SKM-1 treated with dmso at 0.1 percent for 144 hours (cell line): ENCODE measurements at regions not wholly inside any gene's neighbourhood (a gene's known extent, or its start where the extent isn't known, plus 50 kb on each side); places are given as distances from the start of the nearest gene placed in this dataset.

ENCODE experiments used
- DNase-seq: peaks from one replicate; lab custom pipeline; 2025; ENCODE audit not compliant: unreplicated experiment; lab: John Stamatoyannopoulos, UW

- DNase-seq, result no peak
Measured at GRCh38 chr6:14934844-14935243, 311.0 kb upstream of the JARID2 start.

GRCh38 chr6:14936861-14937260, 309.0 kb upstream of the JARID2 start:
- no peak for DNase-seq

- DNase-seq, result no peak
Measured at GRCh38 chr6:14943116-14943515, 302.8 kb upstream of the JARID2 start.

GRCh38 chr6:14944593-14944992, 301.3 kb upstream of the JARID2 start:
- no peak for DNase-seq

- DNase-seq, result no peak
Measured at GRCh38 chr6:14945461-14946185, 300.2 kb upstream of the JARID2 start.

GRCh38 chr6:14946753-14947152, 299.1 kb upstream of the JARID2 start:
- no peak for DNase-seq

GRCh38 chr6:14948586-14949245, 297.2 kb upstream of the JARID2 start:
- no peak for DNase-seq

GRCh38 chr6:14950103-14950969, 295.5 kb upstream of the JARID2 start:
- DNase-seq, result no peak

- no peak for DNase-seq
Measured at GRCh38 chr6:14950970-14951276, 294.9 kb upstream of the JARID2 start.

- no peak for DNase-seq
Measured at GRCh38 chr6:14951704-14952103, 294.2 kb upstream of the JARID2 start.

GRCh38 chr6:14953836-14954235, 292.0 kb upstream of the JARID2 start:
- no peak for DNase-seq

GRCh38 chr6:14957355-14958059, 288.4 kb upstream of the JARID2 start:
- DNase-seq, result no peak

- DNase-seq, result no peak
Measured at GRCh38 chr6:14959324-14959885, 286.5 kb upstream of the JARID2 start.

GRCh38 chr6:14964556-14965270, 281.2 kb upstream of the JARID2 start:
- no peak for DNase-seq

GRCh38 chr6:14965424-14966075, 280.3 kb upstream of the JARID2 start:
- no peak for DNase-seq

- DNase-seq, result no peak
Measured at GRCh38 chr6:14966096-14966905, 279.6 kb upstream of the JARID2 start.

- DNase-seq, result no peak
Measured at GRCh38 chr6:14966906-14967711, 278.8 kb upstream of the JARID2 start.

GRCh38 chr6:14968056-14968637, 277.7 kb upstream of the JARID2 start:
- no peak for DNase-seq
